HL-60 (cell line): ENCODE measurements at regions not wholly inside any gene's neighbourhood (a gene's known extent, or its start where the extent isn't known, plus 50 kb on each side); places are given as distances from the start of the nearest gene placed in this dataset.

ENCODE experiments used
- CTCF ChIP-seq: IDR thresholded peaks from one replicate; pipeline ENCODE4 v1.5.1; 2011; ENCODE audit warnings: low read length, control low read depth, inconsistent platforms; ENCODE audit not compliant: insufficient read depth
- POLR2AphosphoS5 ChIP-seq: IDR thresholded peaks from 2 replicates; pipeline ENCODE4 v1.6.1; 2012; ENCODE audit warnings: low read depth

DNA sequence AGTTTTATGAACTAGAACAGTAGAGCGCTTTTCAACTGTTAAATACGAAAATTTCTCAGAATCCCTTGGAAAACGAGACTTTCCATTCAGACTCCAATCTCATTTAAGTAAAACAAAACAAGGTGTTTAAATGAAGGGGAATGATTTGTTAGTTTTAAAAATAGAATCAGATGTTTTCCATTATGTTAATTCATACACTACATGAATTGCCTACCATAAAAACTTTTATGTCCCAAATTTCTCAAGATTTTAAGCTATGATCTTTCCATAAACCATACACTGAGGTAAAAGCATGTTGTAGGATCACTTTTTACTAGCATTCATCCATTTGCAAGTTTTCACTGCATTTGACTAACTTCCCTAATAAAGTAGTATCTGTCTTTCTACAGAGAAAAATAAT is 180.3 kb upstream of the ZP4 start:
- TF ChIP-seq POLR2AphosphoS5 (no peak), CTCF (no peak)
